Gastrocnemius medialis (tissue), 4 donors: ENCODE measurements at regions not wholly inside any gene's neighbourhood (a gene's known extent, or its start where the extent isn't known, plus 50 kb on each side); places are given as distances from the start of the nearest gene placed in this dataset.
"Not testable (repeated sequence)": the region's sequence is repeated elsewhere in the genome, so short reads cannot be mapped to it uniquely, and the experiment has no call there.

Experiments used
- CTCF ChIP-seq, 5 experiments: fragments of 450-650 bp in 3 of 5; fragments of 200-600 bp in 2 of 5; sonication (generic) in 2 of 5; IDR thresholded peaks in 4 of 5; conservative IDR thresholded peaks in 1 of 5; 1 replicate in 4 of 5; 2 replicates in 1 of 5; pipeline ENCODE4 v1.5.1; 2016 to 2019; ENCODE audit warnings: antibody characterized with exemption in 5 of 5, mild to moderate bottlenecking in 3 of 5, moderate library complexity in 3 of 5
- POLR2A ChIP-seq, 2 donors: fragments of 450-650 bp; IDR thresholded peaks; one replicate each; pipeline ENCODE4 v1.6.1; 2017; ENCODE audit warnings: antibody characterized with exemption in 2 of 2, mild to moderate bottlenecking in 2 of 2, moderate library complexity in 2 of 2

- TF ChIP-seq CTCF (IDR thresholded peaks at IDR 0.05 in 4 of 5, conservative IDR thresholded peaks at IDR 0.05 in 1 of 5); POLR2A (IDR thresholded peaks at IDR 0.05): not testable (repeated sequence)
These were observed 256.2 kb downstream of the SPATA31A1 start for GRCh38 chr9:39611449-39612231.
